Stimulated activated CD4-positive, alpha-beta T cell treated with anti-CD3 and anti-CD28 coated beads, Interleukin-1b, Interleukin-23, amount 100 ng/mL, for 48 hours (primary cell): ENCODE measurements at regions not wholly inside any gene's neighbourhood (a gene's known extent, or its start where the extent isn't known, plus 50 kb on each side); places are given as distances from the start of the nearest gene placed in this dataset.

Experiments used
- DNase-seq: peaks from one replicate; pipeline ENCODE4 v3.0.0-alpha.2; 2020

DNA sequence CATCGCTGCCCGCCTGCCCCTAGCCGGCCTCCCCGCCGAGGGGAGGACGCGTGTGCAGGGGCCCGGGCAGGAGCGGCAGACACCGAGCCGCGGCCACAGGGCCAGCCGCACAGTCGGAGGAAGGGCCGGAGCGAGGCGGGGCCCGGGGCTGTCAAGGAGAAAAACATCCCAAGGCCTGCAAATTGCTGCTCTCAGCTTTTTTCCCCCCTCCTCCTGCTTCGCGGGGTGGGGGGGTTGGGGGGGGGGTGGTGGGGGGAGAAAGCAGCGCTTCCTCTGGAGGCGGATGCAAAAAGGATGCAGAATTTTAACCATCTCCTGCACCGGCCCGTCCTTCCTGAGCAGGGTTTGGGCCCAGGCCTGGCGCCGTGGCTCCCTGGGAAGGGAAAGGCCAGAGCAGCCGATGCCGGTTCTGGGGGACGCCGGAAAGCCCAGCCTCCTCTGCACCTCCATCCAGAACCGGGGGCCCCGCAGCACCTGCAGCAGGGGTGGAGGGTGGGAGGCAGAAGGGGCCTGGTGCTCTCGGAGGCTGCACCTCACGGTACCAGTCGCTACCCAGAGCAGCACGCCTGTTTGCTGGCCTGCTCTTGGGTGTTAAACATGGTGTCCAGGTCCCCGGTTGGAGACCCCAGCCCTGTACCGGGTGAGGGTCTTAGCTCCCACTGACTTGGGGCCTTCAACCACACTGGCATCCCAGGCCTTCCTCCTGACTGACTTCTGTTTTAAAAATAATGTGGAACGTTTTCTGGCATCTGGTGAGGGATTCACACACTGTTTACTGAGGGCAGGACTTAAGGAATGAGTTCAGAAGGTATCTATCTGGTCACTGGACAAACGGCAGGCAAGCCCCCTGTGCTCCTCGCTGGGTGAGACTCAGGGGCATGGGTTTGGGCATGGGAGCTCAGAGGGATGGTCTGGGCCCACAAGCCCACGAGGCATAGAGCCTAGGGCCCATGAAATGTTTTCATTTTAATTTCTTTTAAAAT is 77.4 kb upstream of the WNT7B start:
- peak; percentile 19 for DNase-seq

DNA sequence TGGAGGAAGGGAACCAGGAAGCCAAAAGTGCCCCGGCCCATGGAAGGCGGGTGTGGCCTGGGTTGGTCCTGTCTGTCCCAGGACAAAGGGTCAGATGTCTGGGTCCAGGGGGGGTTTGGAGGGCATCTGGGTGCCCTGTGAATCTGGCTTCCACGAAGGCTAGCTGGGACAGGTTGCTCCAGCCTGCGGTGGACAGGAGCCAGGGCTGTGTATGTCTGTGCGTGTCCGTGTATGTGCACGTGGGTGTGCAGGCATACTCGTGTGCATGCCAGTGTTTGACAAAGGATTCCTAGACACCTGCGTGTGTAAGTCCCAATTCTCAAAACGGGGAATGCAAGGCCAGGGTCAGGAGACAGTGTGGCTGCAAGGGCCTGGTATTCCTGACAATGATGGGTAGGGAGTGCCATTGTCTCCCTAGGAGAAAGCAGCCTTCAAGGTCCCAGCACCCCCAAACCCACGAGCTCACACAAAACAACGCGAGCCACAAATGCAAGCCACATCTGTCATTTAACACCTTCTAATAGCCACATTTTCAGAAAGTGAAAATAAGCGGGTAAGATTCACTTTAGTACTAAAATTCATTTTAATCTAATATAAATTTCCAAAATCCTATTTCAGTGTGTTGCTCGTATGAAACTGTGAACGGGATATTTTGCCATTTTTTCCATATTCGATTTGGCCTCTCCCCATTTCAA is 78.4 kb upstream of the WNT7B start:
- DNase-seq = no peak

DNA sequence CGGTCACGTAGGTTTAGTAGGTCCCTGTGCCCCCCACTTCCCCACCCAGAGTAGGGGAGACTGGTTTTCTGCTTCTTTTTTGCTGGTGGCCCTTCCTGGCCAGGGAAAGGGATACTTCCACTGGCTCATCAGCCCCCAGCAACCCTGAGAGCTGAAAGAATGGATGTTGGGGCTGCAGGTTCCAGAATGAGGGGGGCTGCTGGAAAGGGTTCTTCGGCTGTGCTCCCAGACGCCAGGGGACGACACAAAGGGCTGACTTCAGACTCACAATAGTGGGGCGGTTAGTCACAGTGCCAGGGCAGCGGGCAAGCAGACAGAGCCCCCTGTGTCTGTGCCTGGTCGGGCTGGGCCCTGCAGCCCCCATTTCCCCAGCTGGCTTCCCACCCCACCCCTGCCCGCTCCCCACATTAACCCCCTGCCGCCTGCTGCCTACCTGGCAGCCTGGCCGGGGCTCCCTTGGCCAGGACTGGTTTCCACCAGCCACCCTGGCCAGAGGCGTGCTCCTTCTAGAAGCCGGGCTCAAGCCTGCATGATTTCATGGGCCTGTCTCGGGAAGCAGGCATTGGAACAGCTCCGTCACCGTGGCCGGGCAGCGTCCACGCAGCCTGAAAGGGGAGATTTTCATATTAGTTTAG is 79.1 kb upstream of the WNT7B start:
- no peak for DNase-seq

DNA sequence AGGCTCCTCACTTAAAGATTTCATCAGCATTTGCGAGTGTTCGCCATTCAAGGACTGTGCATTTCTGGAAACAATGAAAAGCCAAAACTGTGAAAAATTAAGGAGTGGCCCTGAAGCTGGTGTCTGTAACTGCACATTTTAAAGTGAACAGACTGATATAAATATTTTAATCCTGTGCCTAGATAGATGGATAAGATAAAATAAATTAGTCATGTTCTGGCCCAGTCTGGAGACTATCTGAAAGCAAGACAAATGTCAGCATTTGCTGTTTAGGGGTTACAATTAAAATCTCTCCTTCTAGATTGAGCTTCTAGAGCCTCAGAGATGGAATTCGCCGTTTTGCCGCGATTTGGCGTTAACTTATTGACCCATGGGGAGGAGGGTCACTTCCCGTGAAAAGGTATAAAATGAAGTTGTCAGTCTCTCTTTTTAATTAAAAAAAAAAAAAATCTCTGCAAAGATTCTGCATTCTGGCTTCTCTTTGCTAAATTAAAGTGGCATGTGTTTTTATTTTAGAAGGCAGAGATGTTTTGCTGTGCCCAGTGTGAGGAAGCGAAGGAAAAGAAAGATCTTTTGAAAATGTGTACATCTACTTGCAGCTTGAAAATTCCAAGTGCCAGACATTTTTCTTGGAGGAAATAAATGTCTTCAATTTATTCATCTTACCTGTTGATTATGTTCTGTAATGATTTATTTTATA is 79.7 kb upstream of the WNT7B start:
- no peak for DNase-seq

DNA sequence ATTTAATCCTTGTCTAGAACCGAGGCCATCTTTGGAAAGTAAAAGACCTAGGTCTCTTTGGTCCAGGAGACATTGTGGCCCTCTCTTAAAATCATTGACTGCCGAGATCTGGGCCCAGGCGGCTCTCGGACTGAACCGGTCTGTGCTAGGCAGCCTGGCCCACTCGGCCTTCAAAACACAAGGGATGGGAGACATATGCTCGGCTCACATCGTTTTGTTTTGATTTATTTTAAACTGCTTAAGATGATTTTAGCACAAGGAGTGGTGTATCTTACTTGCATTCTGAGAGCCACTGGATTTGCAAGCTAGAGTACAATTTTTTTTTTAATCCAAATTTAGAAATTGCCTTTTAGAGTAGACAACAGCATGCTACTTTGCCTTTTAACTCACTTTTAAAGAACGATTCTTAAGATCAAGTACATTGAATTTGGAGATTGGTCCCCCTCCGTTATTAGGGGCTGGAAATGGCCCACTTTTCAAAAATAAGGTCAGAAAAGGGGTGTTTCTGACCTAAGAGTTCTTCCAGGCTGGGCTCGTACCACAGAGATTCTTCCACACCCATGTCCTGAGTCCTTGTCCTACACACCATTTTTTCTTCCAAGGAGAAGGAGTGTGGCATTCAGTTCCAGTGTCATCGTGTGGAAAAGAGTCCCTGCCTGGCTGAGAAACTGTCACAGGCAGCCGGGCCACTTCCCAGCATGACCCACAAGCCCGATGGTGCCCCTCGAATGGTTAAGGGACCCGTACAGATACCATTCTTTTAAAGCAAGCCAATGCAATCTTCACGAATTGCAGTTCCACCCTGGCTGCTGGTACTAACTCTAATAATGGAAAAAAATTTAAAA is 80.5 kb upstream of the WNT7B start:
- no peak for DNase-seq

DNA sequence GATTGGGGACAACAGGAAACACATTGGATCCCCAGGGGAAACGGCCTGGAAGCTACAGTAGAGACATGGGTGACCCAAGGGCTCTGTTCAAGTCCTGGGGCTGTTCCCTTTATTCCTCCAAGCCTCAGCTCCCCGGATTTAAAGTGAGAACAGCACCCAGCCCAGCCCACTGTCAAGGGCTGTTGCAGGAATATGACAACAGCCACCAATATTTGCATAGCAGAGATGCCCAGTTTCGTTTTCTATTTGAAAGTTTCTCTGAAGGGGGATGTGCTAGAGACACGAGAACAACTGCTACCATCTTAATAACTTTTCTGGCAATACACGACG is 81.1 kb upstream of the WNT7B start:
- DNase-seq = peak; percentile 26

DNA sequence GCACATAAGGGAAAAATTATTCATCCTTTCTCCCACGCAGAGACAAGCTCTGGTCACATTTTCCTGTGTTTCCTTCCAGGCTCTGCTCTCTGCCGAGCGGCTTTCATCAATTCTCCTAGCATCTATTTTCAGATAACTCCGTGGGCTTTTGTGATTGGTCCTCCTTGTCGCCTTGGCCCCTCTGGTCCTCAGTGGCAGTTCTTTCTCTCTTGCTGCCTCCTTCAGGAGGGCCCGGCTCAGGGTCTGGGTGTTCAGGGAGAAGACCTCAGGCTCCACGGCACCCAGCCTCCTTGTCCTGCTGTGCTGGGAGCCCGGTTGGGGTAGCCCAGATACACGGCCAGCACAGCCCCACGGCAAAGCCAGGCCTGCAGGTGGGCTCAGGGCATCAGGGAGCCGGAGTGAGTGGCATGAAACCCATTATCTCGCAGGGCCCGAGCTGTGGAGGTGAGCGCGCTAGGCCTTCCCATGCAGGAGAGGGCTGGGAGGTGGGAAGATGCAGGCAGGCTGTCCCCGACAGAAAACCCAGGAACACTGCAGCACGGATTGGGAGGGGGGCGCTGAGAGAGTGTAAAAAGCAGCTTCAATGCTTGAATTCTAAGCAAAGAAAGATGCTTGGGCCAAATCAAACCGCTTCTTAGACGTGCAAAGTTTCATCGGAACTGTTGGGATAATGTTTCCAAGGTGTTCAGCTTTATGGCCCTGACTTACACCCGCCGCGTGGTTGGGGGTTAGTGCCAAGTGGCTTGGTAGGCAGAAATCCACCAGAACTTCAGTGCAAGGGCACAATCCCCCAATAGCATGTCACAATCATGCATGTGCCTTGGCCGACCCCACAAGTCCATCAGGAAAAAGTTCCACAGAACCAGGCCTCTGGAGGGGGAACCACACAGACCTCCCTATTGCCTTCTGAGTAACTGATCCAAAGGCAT is 81.9 kb upstream of the WNT7B start:
- no peak for DNase-seq

DNA sequence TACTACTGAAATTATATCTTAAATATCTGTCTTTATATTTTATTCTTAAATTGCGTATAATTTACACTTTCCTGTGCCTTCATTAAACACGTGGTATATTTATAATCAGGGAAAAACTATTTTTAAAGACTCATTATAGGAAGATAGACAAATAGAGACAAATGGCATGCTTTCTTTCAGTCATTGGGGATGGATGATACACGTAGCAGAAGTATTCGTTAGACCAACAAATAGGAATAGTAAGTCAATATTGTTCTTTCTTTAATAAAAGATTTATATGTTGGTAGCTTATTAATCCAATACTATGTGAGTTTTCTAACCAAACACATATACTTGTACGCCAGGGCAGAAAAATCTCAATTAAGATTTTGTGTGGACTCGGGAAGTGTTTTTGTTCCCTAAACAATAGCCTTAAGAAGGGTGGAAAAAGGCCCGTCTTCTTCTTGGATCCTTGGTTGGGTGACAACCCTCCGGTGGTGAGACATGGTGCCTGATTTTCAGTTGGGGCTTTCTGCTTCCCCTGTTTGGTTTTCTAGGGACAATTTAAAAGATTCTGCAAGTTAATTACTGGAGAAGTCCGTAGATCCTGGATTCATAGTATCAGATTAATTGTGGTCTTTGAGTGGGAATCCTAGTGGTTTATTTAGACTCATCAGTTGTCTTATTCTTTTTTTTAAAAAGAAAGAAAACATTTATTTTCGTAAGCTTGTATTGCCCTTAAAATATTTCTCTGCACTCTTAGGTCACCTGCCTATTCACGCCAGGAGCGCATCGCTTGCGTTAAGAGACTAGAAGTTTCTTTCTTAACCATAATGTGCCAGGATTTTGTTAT is 83.5 kb upstream of the WNT7B start:
- no peak for DNase-seq

DNA sequence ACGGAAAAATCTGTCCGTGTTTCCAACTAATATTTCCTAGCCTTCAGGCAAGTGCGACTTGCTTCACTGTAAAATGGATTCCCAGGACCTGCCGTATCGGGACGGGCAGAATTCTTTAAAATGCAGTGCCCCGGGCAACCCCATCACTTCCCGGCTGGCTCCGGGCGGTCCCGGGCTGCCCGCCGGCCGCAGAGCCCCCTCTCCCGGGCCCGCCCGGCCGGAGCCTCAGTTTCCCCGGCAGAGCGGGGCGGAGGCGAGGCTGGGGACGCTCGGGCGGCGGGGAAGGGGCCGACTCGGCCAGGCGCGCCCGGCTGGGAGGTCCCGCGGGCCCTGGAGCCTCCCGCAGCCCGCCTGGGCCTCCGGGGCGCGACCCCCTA is 84.2 kb upstream of the WNT7B start:
- DNase-seq = no peak

DNA sequence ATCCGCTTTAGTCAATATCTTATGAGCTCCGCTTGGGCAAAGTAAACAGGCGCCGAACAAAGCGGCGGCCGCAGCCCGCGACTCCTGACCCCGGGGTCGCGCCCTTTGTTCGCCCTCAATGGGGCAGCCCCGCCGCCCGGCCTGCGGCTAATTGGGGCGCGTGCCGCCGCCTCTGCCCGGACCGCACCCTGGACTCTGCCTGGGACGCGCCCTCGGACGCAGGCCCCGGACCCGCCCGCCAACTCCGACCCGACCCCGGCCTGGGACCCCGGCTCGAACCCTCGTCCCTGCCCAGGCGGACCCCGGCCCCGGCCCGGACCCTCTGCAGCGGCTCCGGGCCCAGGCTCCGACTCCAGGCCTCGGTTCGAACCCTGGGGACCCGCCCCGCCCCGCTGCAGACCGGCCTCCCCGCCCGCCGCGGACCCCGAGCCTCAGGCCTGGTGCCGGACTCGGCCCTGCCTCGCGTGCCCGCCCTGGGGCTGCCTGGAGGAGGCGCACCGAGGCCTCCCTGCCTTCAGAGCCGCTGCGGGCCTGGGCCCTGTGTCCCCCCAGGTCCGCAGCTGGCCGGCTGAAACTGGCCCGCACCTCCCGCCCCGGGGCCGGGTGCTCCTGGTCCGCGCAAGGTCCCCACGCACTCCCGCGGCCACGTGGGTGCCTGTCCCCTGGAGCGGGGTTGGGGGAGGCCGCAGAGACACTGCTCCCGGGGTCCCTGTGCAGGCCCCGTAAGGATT is 84.7 kb upstream of the WNT7B start:
- no peak for DNase-seq

DNA sequence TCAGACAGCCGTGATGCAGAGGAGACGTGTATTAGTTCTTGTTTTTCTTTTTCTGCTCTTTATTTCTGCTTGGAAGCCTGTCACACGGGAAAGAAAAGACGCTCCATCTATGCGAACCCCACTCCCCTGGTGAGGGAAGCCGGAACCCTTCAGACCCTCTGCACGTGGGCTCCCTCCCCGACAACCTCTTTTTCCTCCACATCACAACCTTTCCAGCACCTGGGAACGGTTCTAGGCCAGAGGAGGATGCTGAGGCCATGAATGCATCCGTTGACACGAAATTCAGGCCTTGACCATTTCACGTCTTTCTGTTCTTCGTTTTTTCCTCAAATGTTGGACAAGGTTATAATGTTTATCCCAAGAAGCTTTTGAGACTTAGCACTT is 85.3 kb upstream of the WNT7B start:
- no peak for DNase-seq

DNA sequence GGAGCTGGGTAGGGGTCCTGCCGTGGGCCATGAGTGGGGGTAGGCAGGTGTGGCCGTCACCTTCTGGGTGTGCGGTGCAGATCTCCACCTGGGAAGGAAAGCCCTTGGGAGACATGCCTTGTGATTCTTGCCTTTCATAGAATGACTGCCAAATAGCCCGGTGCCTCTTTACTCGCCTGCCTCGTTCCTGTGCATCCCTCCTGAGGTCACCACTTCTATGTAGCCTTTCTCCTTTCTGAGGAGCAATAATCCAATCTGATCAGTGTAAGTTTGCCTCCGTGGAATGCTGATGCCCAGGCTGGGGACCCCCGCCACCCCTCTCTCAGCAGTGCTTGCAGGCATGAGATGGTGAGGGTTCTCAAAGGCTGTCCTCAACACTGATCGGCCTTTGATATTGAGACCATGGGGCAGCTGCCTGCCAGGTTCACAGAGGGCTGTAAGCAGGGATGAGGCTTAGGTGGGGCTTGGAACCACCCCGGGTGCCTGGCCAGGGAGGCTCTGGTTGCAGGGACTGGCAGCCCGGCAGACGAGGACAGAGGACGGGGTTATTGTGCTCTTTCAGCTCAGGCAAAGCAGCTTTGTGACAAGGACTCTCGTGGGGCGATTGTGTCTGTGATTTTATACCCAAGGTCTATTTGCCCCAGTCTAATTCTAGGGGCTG is 86.1 kb upstream of the WNT7B start:
- DNase-seq = no peak

DNA sequence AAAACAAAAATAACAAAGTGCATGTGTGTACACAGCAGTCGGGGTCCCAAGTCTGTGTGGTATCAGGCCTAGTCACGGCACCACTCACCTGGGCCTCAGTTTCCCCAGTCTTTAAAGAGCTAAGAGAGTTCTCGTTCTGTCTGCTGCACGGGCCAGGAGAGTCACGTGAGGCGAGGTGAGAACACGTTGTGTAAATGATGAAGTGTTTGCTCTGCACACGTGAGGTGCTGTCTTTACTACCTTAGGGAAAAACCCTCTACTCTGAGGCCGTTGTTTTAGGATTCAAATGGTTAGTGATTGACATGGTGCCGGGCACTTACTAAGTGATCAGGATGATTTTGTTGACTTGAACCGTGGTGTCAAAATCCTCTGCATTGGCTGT is 86.5 kb upstream of the PPARA start:
- no peak for DNase-seq

DNA sequence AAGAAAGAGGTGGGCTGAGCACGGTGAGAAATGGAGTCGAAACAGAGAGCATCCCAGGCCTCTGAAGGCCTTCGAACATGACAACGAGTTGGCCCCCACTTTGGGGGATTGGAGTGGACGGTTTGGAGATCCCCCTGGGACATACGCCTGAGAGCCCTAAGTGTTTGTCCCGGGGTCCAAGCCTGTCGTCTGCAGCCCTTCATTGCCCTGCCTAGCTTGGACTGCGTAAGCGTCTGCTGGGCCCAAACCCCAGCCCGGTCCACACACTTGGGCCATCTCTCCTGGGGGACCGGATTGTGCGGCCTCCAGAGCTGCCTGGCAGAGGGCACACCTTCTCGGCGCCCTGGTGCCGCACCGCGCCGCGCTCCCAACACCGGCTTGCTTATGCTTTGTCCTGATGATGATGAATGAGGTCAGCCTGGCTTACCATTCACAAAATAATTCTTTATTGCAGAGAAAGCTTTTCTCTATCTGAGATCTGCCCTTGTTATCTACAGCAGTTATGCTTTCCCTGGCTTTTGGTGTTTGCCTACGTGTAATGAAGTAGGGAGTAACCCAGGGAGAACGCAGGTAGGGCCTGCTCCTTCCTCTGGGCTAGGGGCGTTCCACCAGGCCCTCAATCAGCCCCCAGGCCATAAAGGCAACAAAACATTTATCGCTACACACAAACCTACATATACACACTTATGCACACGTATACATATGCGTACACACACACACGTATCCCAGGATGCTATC is 85.9 kb upstream of the PPARA start:
- DNase-seq = no peak

DNA sequence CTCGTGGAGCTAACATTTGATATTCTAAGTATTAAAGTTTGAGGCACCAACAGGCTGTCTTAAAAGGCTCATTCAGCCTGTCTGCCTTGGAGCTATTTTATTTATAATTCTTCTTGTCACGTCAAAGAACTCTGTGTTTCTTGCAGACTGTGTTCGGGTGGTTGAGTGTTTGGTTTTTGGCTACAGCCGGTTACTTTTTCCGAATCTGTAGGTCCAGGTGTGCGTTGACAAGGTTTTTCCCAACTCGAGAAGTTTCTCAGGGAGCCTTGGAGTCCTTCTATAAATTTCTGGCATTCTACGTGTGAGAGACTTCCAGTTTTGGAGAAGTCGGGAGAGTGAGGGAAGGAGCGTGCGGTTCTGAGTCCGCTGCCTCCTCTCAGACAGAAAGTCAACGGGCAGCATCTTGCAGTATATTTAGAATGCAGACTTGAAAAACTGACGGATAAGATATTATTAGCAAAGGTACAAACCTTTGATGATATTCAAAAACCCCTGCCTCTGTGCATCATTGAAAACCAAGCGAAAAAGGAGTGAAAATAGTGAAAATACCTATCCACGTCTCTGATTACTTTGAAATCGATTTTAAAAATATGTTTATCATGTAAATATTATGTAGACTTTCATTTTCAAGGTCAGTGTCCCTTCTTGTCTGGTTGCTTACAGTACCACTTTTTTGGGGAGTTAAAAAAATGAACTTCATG is 85.2 kb upstream of the PPARA start:
- DNase-seq = no peak

DNA sequence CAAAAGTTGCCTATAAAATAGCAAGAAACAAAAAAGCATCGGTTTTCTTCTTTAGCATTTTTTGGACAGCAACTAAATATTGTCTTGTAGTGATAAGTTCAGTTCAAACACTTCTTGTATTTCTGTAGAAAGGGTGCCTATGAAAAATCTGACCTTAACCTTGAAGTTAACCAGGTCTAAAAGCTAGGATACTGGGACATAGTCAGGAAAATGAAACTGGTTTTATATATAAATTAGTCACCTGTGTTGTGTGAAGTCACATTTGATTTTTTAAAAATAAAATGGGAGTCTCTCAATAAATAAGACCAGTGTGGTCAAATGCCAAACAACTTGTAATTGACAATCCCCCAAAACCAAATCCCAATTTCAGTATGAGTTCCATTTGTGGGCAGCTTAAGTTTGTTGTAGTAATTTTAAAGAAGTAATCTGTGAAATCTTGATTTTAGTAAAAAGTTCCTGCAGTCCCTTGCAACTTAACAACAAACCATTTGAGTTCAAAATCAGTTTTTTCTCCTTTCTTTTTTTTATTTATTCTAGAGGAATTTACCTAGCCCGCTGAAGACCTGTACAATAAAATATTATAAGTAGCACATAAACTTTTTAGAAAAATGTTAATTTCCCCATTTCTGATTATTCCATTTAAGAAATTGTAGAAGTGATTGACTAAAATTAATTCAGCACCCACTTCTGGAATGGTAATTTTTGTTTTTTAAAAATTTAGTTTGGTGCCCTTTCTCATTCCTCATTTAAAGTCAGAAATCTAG is 84.5 kb upstream of the PPARA start:
- no peak for DNase-seq

DNA sequence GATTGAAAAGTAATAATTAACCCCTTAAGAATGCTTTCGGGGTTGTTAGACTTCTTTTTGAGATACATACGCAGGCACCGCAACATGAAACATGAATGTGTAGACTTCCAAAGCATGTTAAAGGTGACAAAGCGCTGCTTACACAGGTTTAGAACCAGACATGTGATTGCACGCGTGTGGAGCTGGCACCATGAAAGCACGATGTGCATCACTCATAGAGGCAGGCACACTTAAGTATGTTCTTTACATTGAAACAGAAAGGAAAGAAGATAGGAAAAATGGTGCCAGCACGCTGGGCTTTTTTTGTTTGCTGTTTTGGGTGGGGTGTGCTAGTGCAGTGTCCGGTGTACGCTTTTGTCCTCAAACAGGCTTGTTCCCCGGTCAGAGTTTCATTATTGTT is 83.6 kb upstream of the PPARA start:
- DNase-seq = no peak
